Smooth muscle cell of the brain vasculature (primary cell): ENCODE measurements at regions not wholly inside any gene's neighbourhood (a gene's known extent, or its start where the extent isn't known, plus 50 kb on each side); places are given as distances from the start of the nearest gene placed in this dataset.

Experiments
- DNase-seq: peaks from one replicate; pipeline ENCODE4 v3.0.0-alpha.2; 2012; ENCODE audit warnings: low read depth, low spot score

DNA sequence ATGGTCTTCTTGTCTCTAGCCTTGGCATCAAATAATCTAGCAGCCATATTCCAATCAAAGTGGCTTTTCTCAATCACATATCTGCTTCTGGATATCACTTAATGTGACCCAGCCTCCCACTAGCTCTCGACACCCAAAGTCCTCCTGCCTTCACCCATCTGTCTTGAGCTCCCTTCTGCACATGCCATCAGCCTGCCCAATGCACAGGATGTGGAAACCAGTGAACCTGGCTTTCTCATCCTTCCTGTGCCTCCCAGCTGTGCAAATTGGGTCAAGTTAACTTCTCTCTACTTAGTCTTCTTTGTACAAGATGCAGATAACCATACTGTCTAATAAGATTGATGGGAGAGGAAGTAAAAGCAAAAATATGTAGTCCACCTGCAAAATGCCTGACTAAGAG lies 257.9 kb upstream of the PITRM1 start:
- DNase-seq: no peak

DNA sequence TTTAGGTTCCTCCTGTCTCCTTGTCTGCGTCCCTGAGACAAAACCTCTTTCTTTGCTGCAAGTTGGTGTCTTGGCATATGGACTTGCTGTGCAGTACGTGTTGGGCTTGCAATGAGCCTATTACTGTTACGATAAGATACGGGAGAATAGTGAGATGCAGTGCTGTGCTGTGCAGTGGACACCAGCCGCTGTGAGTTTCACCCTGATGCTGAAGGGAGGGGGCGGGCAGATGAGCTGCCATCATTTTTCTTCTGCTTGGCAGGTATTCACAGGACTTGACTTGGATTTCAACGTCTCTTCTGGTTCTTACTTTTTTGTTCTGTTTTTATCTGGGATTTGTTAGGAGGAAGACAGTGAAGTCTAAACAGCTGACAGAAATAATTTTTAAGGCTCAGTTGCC lies 257.1 kb upstream of the PITRM1 start:
- no peak for DNase-seq

DNA sequence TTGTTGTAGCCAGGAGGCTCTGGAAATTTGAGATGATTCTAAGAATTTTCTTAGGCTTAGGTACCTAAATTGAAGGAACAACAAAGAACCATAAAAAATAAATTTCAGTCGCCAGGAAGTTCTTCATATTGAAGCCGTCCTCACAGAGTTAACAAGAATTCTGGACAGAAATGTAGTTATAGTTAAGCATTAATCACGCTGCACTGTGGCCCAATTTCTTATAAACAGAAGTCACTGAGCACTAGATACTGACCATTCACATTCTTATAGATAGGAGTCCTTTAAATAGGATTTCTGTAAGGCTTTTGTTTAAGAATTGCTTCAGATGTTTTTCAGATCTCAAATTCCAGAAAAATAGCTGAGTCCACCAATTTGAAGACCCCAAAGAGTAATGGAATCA lies 256.2 kb upstream of the PITRM1 start:
- DNase-seq: no peak

DNA sequence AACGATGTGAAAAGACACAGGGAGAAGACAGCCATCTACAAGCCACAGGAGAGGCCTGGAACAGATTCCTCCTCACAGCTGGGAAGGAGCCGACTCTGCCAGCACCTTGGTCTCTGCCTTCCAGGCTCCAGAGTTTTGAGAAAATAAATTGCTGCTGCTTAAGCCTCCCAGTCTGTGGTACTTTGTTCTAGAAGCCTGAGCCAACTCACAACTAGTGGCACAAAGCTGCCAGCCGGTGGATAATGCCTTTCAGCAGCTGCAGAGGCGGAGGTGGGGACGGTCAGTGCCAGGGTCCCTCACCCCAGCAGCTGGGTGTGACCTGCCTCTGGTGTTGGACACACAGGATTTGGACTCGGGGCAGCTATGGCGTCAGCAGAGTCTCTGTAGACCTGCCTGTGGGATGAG lies 255.4 kb upstream of the PITRM1 start:
- DNase-seq: no peak

DNA sequence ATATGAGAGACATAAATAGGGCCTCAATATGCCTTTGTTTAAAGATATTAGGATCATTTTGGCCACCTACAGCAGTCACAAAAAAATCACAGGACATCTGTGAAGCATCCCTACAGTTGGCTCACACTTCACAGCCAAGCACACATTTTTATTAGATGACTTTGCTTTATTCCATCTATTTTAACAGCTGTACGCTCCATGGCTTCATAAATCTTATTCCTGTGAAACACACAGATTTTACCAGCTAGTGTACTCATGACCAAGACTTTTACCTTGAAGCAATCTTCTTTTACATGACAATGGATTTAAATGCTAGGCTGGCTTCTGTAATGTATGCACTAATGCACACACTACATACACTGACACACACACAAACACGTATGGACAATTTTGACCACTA lies 254.8 kb upstream of the PITRM1 start:
- no peak for DNase-seq

DNA sequence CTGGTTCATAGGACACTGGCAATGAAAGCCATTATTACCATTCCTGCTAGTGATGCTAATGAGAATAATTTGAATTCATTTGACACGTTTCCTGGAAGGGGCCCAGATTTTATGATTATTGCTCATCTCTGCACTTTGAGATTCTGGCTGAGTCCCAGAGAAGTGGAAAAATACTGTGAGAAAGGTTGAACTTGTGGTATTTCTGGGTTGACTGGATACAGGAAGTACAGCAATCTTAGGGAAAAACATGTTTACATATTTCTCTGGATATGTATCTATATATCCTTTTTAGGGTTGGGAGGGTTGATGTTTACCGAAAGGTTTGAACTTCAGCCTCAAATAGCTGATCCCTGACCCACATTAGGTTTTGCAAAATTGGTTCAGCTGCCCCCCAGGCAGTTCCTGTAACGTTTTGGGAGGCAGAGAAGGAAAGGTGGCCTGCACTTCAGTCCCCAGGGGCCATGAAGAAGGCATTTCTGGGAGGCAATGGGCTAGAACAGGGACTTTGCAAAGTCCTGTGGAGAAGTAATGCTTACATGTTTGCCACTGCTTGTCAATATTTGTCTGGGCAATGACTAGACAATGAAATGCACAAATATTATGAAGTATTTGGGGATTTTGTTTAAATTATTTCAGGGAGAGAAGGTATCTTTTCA lies 253.7 kb upstream of the PITRM1 start:
- no peak for DNase-seq

DNA sequence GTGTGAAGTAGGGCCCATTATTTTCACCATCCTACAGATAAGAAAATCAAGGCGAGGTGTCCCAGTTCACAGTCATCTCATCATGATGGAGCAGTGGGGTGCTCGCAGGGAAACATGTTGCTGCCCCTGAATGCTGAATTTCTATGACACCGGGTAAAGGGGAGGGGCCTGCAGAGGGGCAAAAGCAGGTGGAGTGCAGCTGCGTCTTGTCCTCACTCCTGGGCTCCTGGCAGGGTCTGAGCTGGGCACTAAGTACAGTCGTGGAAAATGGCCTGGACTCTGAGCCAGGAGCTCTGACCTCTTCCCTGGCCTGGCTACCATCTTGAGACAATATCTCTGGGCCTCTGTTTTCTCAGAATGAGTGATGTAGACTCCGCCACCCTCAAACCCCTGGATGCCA lies 253.1 kb upstream of the PITRM1 start:
- DNase-seq: no peak

DNA sequence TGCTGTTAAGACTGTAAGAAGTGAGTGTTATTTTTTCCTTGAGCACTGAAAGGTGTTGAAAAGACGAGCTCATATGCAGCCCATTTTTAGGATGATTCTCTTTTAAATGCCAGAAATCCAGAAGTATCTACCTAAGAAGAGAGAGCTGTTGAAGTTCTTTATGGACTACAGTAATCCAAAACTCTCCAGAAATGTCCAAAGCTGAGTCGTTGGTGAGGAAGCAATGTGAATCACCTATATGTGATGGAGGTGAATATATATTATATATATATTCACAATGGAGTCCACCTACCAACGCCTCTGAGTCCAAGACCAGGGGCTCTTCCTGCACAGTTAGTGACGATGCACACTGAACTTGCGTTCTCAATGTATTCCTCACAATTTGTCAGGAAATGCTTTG lies 252.7 kb upstream of the PITRM1 start:
- no peak for DNase-seq

DNA sequence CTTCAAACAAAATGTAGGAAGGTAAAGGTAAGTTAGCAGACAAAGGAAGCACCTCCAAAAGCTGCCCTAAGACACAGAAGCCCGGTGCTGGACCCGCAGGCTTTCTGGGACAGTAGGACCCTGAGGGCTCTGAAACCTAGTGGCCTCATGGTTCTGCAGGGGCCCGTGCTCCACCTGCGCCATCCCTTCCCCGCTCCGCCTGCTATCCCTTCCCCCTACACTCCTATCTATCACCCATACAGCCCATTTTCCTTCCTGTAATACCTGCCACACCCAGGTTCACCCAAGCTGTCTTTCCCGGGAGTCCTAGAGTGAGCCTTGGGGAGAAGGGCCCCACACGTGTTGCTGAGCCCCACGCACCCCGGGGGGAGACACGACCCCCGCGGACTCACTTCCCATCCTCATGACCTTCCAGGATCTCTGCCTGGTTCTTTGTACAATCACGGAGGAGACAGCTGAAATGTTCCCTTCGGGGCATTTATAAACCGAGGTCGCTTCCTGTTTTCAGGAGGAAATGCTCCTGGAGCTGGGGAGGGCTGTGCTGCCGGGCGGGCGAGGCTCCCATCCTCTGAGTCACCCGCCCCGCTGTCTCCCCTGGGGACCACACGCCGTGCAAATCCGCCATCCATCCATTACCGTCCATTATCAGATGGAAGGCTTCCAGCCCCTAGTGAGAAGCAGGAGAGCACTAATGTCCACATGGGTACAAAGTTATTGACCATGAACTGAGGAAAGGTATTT lies 251.7 kb upstream of the PITRM1 start:
- no peak for DNase-seq

DNA sequence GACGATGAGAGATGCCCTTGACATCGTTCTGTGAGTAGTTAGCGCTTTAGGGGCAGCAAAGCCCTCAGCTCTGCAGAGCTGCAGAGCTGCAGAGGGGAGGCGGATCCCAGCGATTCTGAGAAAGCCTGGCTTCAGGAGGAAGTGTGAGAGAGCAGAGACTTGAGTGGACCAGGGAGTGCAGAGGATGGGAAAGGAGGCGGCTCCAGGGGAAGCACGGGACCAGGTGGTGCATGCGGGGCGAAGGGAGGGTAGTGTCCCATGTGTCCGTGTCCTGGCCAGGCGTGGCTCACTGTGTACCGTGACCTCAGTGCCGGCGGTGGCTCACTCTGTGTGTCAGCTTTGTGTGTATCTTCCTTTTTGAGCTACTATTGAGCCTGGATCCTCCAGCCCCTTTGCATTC lies 250.8 kb upstream of the PITRM1 start:
- no peak for DNase-seq

DNA sequence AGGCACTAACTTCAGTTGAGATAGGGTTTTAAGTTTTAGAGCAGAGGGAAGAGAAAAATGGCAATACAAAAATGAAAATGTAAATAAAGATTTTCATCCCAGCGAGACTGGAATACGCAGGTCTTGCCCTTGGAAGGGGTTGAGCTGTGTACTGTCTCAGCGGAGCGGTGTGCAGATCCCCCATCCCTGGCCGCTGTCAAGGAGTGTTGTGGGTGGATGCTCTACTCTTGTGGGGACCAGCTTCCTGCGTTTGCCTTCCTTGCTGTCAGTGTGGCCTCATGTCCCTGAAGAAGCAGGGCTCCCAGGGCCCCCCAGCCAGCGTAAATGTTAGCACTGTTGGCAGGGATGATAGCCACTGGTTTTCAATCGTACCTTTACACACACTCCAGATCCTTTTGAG lies 249.7 kb upstream of the PITRM1 start:
- no peak for DNase-seq

DNA sequence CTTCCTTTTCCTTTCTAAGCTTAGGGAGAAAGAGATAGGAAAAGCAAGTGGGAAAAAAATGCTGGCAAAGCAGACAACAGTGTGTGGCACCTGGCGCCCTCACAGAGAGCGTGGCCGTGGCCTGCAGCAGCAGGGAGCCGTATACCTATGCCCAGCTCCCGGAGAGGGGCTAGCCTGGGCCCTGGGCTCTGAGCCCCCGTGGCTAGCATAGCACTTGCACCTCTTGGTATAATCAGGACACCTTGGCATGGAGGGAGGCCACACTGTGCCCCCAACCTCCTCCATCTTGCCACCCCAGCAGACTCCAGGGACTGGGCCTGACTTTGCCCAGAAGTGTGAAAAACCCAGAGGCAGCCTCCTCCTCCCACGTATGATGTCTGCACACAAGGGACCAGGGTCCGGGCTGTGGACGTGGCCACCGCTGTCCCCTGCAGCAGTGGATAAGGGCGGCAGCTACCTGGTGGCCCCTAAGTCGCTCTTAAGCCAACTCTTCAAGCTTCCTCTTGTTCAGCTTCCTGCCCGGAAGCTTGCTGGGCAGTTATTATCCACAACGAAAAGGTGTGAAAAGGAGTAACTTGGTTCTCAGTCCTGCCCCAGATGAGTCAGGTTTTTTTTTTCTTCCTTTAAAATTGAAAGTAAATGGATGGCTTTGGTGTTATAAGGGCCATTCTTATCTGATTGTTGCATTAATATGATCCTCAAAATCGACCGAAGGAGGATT lies 249.1 kb upstream of the PITRM1 start:
- no peak for DNase-seq

DNA sequence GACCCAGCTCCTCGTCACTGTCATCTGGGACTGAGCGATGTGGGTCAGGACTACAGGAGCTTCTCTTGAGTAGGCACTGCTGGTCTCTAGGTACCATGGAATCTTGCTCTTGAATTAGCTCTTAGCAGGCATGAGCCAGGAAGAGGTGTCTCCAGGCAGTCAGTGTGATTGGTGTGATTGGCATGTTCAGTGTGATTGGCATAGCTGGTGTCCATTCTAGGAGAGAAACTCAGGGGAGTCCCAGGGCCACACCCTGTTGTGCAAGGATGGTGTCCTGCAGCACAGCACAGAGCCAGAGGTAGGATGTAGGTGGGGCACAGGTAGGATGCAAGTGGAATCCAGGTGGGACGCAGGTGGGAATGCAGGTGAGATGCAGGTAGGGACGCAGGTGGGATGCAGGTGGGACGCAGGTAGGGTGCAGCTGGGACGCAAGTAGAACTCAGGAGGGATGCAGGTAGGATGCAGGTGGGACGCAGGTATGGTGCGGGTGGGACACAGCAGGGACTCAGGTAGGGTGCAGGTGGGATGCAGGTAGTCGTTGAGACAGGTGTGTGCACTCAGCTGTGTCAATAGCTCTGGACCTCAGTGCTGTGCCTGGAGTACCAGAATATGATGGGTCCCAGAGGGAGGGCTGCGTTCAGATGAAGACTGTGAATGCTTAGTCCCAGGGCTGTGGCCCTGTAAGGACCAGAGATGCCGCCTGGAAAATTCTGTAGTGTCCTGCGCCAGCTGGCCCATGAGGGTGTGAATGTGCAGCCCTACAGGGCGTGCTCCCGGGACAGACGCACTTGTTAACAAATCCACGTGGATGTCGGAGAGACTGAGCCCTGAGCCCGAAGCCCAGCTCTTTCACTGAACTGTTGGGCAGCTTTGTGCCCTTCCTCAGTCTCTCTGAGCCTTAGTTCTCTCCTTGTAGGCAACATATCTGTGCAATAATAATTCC lies 248.2 kb upstream of the PITRM1 start:
- no peak for DNase-seq

DNA sequence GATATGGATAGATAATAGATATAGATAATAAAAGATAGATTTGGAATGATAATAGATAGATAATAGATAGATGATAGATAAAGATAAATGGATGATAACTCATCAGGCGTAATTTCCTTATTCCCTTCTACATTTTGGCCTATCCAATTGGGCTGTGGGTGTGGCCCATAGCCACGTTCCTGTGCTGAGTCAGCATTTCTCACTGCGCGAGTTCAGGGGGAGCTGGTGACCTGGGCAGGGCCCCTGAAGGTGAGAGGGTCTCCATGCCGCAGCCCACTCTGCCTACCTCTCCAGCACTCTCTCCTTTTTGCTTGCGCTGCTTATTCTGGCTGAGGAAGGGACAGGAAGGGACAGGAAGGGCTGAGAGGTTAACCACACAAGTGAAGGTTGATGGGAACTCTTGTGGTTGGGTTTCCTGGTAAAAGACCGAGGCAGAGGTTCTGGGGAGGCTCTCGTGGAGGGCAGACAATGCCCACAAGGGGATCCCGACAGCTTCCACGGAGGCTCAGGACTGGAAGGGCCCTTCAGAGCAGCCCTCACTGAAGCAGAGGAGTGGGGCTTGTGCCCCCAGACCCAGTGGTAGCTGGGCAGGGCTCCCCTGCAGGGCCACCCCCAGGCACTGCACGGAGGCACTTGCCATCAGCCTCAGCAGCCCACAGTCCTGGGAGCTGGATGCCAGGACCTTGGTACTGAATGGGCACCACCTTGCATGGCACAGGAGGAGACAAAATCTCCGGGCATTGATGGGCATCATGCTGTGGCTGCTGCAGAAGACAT lies 247.3 kb upstream of the PITRM1 start:
- DNase-seq: no peak

DNA sequence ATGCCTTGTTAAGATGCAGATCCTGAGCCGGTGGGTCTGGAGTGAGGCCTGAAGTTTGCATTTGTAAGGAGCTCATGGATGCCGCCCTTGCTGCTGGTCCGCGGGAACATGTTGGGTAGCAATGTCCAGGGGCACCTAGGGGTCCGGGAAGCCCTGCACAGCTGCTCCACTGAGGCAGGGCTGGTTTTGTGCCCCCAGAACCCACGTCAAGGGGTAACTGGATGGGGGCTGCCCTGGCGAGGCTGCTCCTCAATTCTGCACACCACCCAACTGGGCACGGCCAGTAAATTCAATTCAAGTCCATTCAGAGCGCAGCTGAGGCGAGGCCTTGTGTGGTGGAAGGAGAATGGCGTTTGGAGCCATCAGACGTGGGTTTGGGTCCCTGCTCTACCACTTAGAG lies 246.3 kb upstream of the PITRM1 start:
- DNase-seq: no peak

DNA sequence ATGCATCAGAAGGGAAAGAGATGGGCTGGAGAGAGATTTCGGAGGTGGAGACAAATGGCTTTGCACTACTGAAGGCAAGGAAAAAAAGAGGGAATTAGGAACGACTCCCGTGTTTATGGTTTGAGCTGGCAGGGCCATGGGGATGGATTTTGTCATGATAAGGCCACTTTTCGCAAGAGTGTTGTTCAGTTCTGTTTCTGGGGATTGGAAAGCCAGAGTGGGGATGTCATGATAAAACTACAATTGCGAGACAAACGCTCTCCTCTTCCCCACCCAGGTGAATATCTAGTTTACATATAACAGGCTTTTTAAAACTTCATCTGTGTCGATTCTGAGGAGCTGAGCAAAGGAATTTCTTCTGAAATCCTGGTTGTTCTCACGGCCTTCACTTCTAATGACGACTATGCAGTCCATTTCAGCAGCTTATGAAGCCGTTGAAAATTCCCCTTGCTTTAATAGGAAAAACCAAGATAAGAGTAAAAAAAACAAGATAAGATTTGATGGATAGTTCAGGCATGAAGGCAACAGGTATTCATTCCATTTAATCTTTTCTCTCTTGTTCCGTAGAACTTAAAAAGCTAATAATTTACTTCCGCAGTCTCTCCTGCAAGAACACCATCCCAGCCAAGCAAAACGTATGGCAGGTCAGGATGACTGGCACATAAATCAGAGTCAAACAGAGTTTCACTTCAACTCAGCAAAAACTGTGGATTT lies 245.6 kb upstream of the PITRM1 start:
- DNase-seq: no peak

DNA sequence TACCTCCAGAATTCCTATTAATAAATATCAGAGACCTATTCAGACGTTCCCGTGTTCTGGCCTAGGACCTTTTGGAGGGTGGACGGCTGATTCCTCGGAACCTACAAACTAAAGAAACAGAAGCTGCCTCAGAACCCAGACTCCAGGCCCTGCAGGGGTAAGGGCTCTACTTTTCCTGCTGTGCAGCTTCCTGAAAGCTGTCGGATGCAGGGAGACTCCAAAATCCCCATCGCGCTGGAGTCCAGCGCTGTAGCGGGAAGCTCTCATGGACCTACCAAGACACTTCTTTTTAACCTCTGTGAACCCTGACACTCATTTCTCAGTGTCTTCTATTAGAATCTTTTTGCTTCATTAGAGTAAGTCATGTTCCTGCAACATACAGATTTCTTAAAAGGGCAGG lies 244.5 kb upstream of the PITRM1 start:
- DNase-seq: no peak

DNA sequence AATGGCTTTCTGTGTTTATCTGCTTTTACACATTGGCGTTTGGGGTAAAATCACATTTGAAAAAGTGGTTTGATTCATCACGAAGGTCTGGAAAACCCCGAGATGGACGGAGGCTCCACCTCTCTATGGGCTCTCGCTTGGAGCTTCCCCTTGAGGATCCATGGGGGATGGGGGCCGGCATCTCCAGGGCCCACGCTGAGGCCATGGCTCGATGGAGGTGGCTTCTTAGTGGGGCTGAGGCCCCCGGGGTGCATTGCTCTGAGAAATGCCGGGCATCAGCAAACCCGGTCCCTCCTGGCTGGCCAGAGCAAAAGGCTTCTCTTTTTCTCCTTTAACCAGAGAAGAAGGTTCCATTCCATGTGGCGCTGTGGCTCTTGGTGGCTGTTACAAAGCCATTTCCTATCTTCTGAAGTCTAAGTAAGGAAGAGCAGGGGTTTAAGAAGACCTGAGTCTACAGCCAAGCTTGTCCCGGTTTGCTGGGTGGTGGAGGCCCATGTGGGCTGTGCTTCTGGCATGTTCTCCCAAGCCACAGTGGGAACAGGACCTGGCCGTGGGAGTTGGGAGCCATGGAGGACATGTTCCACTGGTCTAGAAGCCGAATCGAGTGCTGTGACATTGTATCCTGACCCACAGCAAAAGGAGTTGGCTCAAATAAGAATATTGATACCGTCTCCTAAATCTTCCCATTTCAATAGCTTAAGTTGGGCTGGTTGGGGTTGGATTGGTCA lies 243.5 kb upstream of the PITRM1 start:
- DNase-seq: no peak

DNA sequence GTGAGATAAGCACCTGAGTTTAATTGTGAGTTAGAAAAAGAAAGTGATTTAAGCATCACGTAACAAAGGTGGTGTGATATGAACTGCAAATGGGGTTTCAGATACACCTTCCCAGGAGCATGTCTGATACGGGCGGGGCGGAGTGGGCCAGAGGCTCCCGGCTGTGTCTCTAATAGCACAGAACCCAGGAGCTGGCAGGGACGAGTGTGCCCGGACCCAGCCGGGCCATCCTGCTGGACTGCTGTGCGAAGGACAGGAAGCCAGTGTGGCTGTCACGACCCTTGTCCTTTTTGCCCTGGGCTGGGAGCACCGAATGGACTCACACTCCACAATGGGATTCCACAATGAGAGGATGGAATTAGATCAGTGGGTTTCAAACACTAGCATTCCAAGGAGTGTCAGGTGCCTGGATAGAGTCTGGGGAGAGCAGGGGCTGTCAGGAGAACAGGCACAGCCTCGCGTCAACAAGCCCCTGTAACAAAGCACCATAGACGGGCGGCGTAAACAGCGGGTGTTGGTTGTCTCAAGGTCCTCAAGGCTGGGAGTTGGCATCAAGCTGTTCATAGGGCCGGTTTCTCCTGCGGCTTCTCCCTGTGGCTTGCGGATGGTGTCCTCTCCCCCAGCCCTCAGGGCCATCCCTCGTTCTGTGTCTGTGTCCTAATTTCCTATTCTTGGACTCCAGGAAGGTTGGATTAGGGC lies 242.6 kb upstream of the PITRM1 start:
- DNase-seq: no peak
